ENCODE measurements at regions not wholly inside any gene's neighbourhood (a gene's known extent, or its start where the extent isn't known, plus 50 kb on each side); places are given as distances from the start of the nearest gene placed in this dataset.

- Mint-ChIP-seq H3K27ac (ENCODE audit: unreplicated experiment) (peak overlapping the region; percentile 18), H3K4me1 (ENCODE audit: low read depth, unreplicated experiment) (peaks cover 12% of the 10 kb centered on the region), H3K36me3 (ENCODE audit: insufficient read depth, unreplicated experiment) (peaks cover 6% of the 10 kb centered on the region), H3K4me3 (ENCODE audit: unreplicated experiment) (no peak overlapping the region), H3K27me3 (ENCODE audit: insufficient read depth, unreplicated experiment) (no peaks in the 10 kb centered on the region), H3K9me3 (ENCODE audit: unreplicated experiment) (peaks cover 12% of the 10 kb centered on the region)
- intact Hi-C loops (cut with micrococcal nuclease; ENCODE audit: unreplicated experiment) = no loop called here
- TF ChIP-seq CTCF (IDR thresholded peaks at IDR 0.05; ENCODE audit: insufficient read depth in 1 of 2, low read depth in 1 of 2, low read length in 1 of 2, severe bottlenecking in 1 of 2, unreplicated experiment in 1 of 2) = no peak
- Histone ChIP-seq H3K36me3 (ENCODE audit: control insufficient read depth, insufficient read depth, low read length) (no peaks in the 10 kb centered on the region), H3K9me3 (no peaks in the 10 kb centered on the region), H3K4me3 (ENCODE audit: low read depth, low read length) (no peak overlapping the region), H3K27me3 (replicated peaks; ENCODE audit: control insufficient read depth, insufficient read depth, low read length) (no peaks in the 10 kb centered on the region), H3K4me1 (peaks cover 16% of the 10 kb centered on the region; the same call in 1 of the 2 replicates)
- no peak for DNase-seq
- ChIA-PET CTCF (no interaction called here), POLR2A (no interaction called here)
- BruUV-seq (replicated peaks) = no TSS peak
Measured at GRCh38 chr6:167667204-167668018, 159.3 kb upstream of the AFDN start.

- no TSS peak for BruUV-seq (replicated peaks)
- peaks cover 16% of the 10 kb centered on the region; the same call in 1 of the 2 replicates for H3K4me1 ChIP-seq
- POLR2A ChIA-PET = no interaction called here
- peaks cover 18% of the 10 kb centered on the region for H3K9me3 Mint-ChIP-seq (ENCODE audit: unreplicated experiment)
- H3K4me3 Mint-ChIP-seq (ENCODE audit: unreplicated experiment) = no peak overlapping the region
- no peaks in the 10 kb centered on the region for H3K27me3 ChIP-seq (replicated peaks; ENCODE audit: control insufficient read depth, insufficient read depth, low read length)
- no peak for TF ChIP-seq CTCF (IDR thresholded peaks at IDR 0.05; ENCODE audit: insufficient read depth in 1 of 2, low read depth in 1 of 2, low read length in 1 of 2, severe bottlenecking in 1 of 2, unreplicated experiment in 1 of 2)
- peaks cover 12% of the 10 kb centered on the region for H3K4me1 Mint-ChIP-seq (ENCODE audit: low read depth, unreplicated experiment)
- H3K9me3 ChIP-seq = no peaks in the 10 kb centered on the region
- no peaks in the 10 kb centered on the region for H3K27me3 Mint-ChIP-seq (ENCODE audit: insufficient read depth, unreplicated experiment)
- no peaks in the 10 kb centered on the region for H3K36me3 ChIP-seq (ENCODE audit: control insufficient read depth, insufficient read depth, low read length)
- peak overlapping the region; percentile 18 for H3K27ac Mint-ChIP-seq (ENCODE audit: unreplicated experiment)
- DNase-seq = peak; percentile 51 to 58
- no peak overlapping the region for H3K4me3 ChIP-seq (ENCODE audit: low read depth, low read length)
- peaks cover 6% of the 10 kb centered on the region for H3K36me3 Mint-ChIP-seq (ENCODE audit: insufficient read depth, unreplicated experiment)
- intact Hi-C loops (cut with micrococcal nuclease; ENCODE audit: unreplicated experiment) = no loop called here
- CTCF ChIA-PET = no interaction called here
Measured at GRCh38 chr6:167668019-167668753, 158.5 kb upstream of the AFDN start.

GRCh38 chr6:167668754-167669552 is 157.8 kb upstream of the AFDN start:
- no peaks in the 10 kb centered on the region for H3K27me3 ChIP-seq (replicated peaks; ENCODE audit: control insufficient read depth, insufficient read depth, low read length)
- ChIA-PET CTCF (no interaction called here), POLR2A (no interaction called here)
- Mint-ChIP-seq H3K4me3 (ENCODE audit: unreplicated experiment) (no peak overlapping the region), H3K36me3 (ENCODE audit: insufficient read depth, unreplicated experiment) (peaks cover 6% of the 10 kb centered on the region), H3K9me3 (ENCODE audit: unreplicated experiment) (peaks cover 18% of the 10 kb centered on the region), H3K27ac (ENCODE audit: unreplicated experiment) (no peak overlapping the region), H3K27me3 (ENCODE audit: insufficient read depth, unreplicated experiment) (no peaks in the 10 kb centered on the region), H3K4me1 (ENCODE audit: low read depth, unreplicated experiment) (peaks cover 13% of the 10 kb centered on the region)
- peaks cover 18% of the 10 kb centered on the region; the same call in 1 of the 2 replicates for H3K4me1 ChIP-seq
- no peaks in the 10 kb centered on the region for H3K36me3 ChIP-seq (ENCODE audit: control insufficient read depth, insufficient read depth, low read length)
- no peak for TF ChIP-seq CTCF (IDR thresholded peaks at IDR 0.05; ENCODE audit: insufficient read depth in 1 of 2, low read depth in 1 of 2, low read length in 1 of 2, severe bottlenecking in 1 of 2, unreplicated experiment in 1 of 2)
- intact Hi-C loops (cut with micrococcal nuclease; ENCODE audit: unreplicated experiment) = no loop called here
- H3K4me3 ChIP-seq (ENCODE audit: low read depth, low read length) = no peak overlapping the region
- H3K9me3 ChIP-seq = no peaks in the 10 kb centered on the region
- no TSS peak for BruUV-seq (replicated peaks)
- DNase-seq = no peak
